ENCODE measurements at regions not wholly inside any gene's neighbourhood (a gene's known extent, or its start where the extent isn't known, plus 50 kb on each side); places are given as distances from the start of the nearest gene placed in this dataset.

GRCh38 chr13:33487575-33488243 is 202.2 kb upstream of the STARD13 start:
- ChIA-PET CTCF (interaction anchor here (0.8 to 2.7 kb wide), 12 partner anchors 9 to 264 kb away, joined by 3 to 13 read pairs (median 3); no protein-coding TSS in a partner anchor), POLR2A (no interaction called here)
- TF ChIP-seq, protein P1, sequence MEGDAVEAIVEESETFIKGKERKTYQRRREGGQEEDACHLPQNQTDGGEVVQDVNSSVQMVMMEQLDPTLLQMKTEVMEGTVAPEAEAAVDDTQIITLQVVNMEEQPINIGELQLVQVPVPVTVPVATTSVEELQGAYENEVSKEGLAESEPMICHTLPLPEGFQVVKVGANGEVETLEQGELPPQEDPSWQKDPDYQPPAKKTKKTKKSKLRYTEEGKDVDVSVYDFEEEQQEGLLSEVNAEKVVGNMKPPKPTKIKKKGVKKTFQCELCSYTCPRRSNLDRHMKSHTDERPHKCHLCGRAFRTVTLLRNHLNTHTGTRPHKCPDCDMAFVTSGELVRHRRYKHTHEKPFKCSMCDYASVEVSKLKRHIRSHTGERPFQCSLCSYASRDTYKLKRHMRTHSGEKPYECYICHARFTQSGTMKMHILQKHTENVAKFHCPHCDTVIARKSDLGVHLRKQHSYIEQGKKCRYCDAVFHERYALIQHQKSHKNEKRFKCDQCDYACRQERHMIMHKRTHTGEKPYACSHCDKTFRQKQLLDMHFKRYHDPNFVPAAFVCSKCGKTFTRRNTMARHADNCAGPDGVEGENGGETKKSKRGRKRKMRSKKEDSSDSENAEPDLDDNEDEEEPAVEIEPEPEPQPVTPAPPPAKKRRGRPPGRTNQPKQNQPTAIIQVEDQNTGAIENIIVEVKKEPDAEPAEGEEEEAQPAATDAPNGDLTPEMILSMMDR (IDR thresholded peaks at IDR 0.05; ENCODE audit: control extremely low read depth, extremely low read depth, low read depth, missing control alignments) = peak; percentile 36
- DNase-seq (ENCODE audit: extremely low spot score) = peak; percentile 42

DNA sequence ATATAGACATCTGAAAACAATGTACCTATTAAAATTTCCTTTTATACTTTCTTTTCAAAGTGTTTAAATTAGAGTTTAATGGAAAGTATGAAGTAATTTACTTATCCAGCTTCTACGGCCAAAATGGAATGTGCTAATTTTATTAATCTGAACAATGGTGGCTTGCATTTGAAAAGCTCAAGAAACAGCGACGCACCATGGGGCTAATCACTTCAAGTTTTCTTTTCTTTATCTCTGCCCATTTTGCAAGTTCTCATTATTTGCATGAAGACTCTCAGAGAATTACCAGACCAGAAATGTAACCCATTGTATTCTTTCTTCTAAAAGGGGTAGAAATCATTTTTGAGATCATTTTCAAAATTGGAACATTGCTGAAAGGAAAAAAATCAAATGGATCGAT is 204.0 kb upstream of the STARD13 start:
- ChIA-PET CTCF (interaction anchor here (2.1 kb wide), 1 partner anchor 12 kb away, joined by 6 read pairs; no protein-coding TSS in a partner anchor), POLR2A (no interaction called here)
- TF ChIP-seq, protein P1 (IDR thresholded peaks at IDR 0.05; ENCODE audit: control extremely low read depth, extremely low read depth, low read depth, missing control alignments) = no peak
- no peak for DNase-seq (ENCODE audit: extremely low spot score)

GRCh38 chr13:33490461-33491327 is 205.1 kb upstream of the STARD13 start:
- CTCF ChIA-PET = interaction anchor here (2.1 kb wide), 1 partner anchor 14 kb away, joined by 6 read pairs; no protein-coding TSS in a partner anchor
- DNase-seq (ENCODE audit: extremely low spot score) = no peak
- TF ChIP-seq, protein P1 (IDR thresholded peaks at IDR 0.05; ENCODE audit: control extremely low read depth, extremely low read depth, low read depth, missing control alignments) = no peak
- POLR2A ChIA-PET = no interaction called here

DNA sequence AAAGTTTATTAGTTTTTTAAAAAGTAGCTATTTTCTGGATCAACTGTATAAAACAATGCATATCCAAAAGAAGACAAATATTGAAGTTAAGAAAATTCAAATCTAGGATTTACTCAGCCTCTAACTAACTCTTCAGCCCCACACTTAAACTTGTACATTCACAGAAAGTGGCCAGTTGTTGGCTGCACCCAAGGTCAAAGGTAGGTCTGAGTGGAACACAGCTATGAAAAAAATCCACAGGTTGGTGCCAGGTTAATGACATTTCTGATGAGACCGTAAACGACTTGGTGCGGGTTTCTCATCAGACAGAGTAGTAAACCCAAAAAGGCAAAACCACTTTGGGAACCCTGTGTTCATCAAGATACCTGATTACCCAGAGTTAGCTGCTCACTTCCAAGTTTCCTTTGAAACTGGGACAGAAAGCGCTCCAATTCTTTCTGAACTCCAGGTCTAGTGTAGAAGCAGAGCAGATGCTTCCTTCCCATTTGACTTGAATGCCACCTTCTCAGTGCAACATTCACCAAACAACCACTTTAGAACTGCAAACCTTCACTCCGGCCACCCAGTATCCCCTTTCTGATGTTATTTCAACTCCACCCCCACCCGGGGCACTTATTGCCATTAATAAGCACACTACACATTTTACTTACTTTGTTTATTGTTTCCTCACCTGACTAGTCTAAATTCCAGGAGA is 208.3 kb upstream of the STARD13 start:
- CTCF ChIA-PET = interaction anchor here (0.9 kb wide), 1 partner anchor 14 kb away, joined by 3 read pairs; no protein-coding TSS in a partner anchor
- TF ChIP-seq, protein P1 (IDR thresholded peaks at IDR 0.05; ENCODE audit: control extremely low read depth, extremely low read depth, low read depth, missing control alignments) = no peak
- POLR2A ChIA-PET = no interaction called here
- no peak for DNase-seq (ENCODE audit: extremely low spot score)

- CTCF ChIA-PET = no interaction called here
- TF ChIP-seq, protein P1 (IDR thresholded peaks at IDR 0.05; ENCODE audit: control extremely low read depth, extremely low read depth, low read depth, missing control alignments) = no peak
- no peak for DNase-seq (ENCODE audit: extremely low spot score)
- POLR2A ChIA-PET = no interaction called here
Observed at GRCh38 chr13:33494596-33495204, 209.1 kb upstream of the STARD13 start.

DNA sequence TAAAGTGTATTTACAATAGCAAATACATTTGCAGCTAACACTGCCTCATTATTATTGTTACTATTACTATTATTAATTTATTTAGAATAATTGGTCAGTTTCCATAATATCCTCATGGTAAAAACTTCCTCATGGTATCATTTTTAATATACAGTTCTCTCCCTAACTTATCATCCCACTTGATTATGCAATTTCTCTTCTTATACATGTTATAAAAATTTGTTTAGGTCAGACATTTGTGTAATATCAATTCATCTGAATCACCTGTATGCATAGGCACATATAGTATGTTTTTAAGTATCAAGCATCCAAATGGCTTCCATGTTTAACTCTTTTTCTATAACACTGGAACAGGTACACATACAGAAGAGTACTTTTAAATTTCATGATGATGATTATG is 210.8 kb upstream of the STARD13 start:
- DNase-seq (ENCODE audit: extremely low spot score) = no peak
- ChIA-PET CTCF (interaction anchor here (1.0 to 2.7 kb wide), 2 partner anchors 9 to 10 kb away, joined by 5 to 13 read pairs; no protein-coding TSS in a partner anchor), POLR2A (no interaction called here)
- TF ChIP-seq, protein P1 (IDR thresholded peaks at IDR 0.05; ENCODE audit: control extremely low read depth, extremely low read depth, low read depth, missing control alignments) = no peak
